ENCODE measurements at regions not wholly inside any gene's neighbourhood (a gene's known extent, or its start where the extent isn't known, plus 50 kb on each side); places are given as distances from the start of the nearest gene placed in this dataset.

DNA sequence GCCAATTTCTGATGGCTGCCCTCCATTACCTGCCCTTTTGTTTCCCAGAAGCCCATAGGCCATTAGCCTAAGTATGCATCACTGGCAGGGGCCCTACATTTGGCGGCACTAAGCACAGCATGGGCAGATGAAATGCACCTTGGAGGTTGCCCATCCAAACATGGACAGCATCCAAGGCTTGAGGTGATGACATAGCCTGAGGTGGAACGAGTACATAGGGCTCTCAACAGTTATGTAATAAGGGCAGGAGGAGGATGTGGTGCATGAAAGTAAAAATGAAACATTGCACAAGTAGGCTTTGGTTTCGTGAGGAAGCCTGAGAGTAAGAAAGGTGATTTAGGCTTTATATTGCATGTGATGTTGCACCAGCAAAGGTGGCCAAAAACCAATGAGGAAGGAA is 148.1 kb downstream of the FAM76B start:
- peak; percentile 91 for ATAC-seq (ENCODE audit: low read depth)
- peaks cover 0 to 3% (median 0%) of the 10 kb centered on the region in 3 donors for H3K9me3 ChIP-seq (ENCODE audit: control extremely low read depth in 1 of 3, control insufficient read depth in 2 of 3, insufficient read depth in 1 of 3, low read length in 2 of 3)
- H3K4me2 ChIP-seq (replicated peaks; ENCODE audit: low read depth, low read length, poor library complexity, severe bottlenecking), result peak overlapping the region; percentile 3
- H3K27ac ChIP-seq (ENCODE audit: low read length in 2 of 2), result peak overlapping the region in 1 of 2 donors; percentile 23
- intact Hi-C loops (cut with micrococcal nuclease), result loop anchor here (5.0 kb wide), 1 partner anchor 51 kb away; no protein-coding TSS in a partner anchor
- peak overlapping the region; percentile 55 for H2AFZ ChIP-seq (ENCODE audit: insufficient read depth, low read depth, low read length, poor library complexity, severe bottlenecking)
- WGBS (ENCODE audit: insufficient coverage), result 50% methylated on average over 2 of the region's 3 CpGs
- H3K4me3 ChIP-seq (ENCODE audit: control extremely low read depth in 1 of 5, extremely low read depth in 1 of 5, insufficient read depth in 1 of 5, low read depth in 2 of 5, low read length in 4 of 5), result peak overlapping the region in 1 of 5 experiments; percentile 8
- TF ChIP-seq, protein P1, sequence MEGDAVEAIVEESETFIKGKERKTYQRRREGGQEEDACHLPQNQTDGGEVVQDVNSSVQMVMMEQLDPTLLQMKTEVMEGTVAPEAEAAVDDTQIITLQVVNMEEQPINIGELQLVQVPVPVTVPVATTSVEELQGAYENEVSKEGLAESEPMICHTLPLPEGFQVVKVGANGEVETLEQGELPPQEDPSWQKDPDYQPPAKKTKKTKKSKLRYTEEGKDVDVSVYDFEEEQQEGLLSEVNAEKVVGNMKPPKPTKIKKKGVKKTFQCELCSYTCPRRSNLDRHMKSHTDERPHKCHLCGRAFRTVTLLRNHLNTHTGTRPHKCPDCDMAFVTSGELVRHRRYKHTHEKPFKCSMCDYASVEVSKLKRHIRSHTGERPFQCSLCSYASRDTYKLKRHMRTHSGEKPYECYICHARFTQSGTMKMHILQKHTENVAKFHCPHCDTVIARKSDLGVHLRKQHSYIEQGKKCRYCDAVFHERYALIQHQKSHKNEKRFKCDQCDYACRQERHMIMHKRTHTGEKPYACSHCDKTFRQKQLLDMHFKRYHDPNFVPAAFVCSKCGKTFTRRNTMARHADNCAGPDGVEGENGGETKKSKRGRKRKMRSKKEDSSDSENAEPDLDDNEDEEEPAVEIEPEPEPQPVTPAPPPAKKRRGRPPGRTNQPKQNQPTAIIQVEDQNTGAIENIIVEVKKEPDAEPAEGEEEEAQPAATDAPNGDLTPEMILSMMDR (IDR thresholded peaks at IDR 0.05), result no peak
- TF ChIP-seq EZH2 (IDR thresholded peaks at IDR 0.05; ENCODE audit: borderline replicate concordance, insufficient read depth, low read depth, low read length, poor library complexity, severe bottlenecking), result no peak
- Mint-ChIP-seq H3K9me3 (ENCODE audit: insufficient read depth) (no peaks in the 10 kb centered on the region), H3K4me3 (peak overlapping the region; percentile 5), H3K27me3 (no peaks in the 10 kb centered on the region), H3K4me1 (peaks cover 13% of the 10 kb centered on the region), H3K27ac (peak overlapping the region; percentile 79)
- ChIA-PET CTCF (interaction anchor here (0.8 to 1.2 kb wide), 2 partner anchors 59 to 64 kb away, joined by 3 to 4 read pairs; no protein-coding TSS in a partner anchor), POLR2A (no interaction called here)
- H3K36me3 ChIP-seq (replicated peaks in 1 of 2; ENCODE audit: control extremely low read depth in 1 of 2, control insufficient read depth in 1 of 2, extremely low read depth in 1 of 2, insufficient read depth in 2 of 2, low read length in 1 of 2), result no peaks in the 10 kb centered on the region
- H3K27me3 ChIP-seq (replicated peaks in 1 of 4; ENCODE audit: control extremely low read depth in 1 of 4, control insufficient read depth in 3 of 4, insufficient read depth in 4 of 4, low read length in 3 of 4), result no peaks in the 10 kb centered on the region
- peaks cover 10 to 11% of the 10 kb centered on the region in 2 donors for H3K4me1 ChIP-seq (ENCODE audit: control insufficient read depth in 2 of 2, insufficient read depth in 2 of 2, low read length in 2 of 2)
- no peaks in the 10 kb centered on the region for H4K20me1 ChIP-seq (ENCODE audit: control insufficient read depth, insufficient read depth, low read length, poor library complexity, severe bottlenecking)
- peak; percentile 66 for DNase-seq
- H3K79me2 ChIP-seq (ENCODE audit: control insufficient read depth, insufficient read depth, low read length), result no peaks in the 10 kb centered on the region
- no peak overlapping the region for H3K9ac ChIP-seq (ENCODE audit: low read length)

DNA sequence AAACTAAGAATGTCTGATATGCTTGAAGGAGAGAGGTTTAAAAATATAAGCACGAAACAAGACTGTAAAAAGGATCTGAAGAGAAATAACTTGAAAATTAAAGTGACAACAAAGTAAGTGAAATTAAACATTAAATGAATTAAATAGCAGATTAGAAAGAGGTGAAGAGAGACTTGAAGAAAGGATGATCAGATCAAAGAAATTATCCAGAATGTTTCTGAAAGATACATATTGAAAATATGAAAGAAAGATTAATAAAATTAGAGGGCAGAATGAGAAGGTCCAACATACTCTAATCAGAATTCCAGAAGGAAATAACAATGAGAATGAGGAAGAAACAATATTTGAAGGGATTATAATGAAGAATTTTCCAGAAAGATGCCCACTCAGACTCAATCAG is 151.1 kb downstream of the FAM76B start:
- WGBS (ENCODE audit: insufficient coverage), result no CpG with 5 or more reads among the region's 1 CpG
- H3K27ac Mint-ChIP-seq, result no peak overlapping the region
- ChIA-PET POLR2A (no interaction called here), CTCF (no interaction called here)
- intact Hi-C loops (cut with micrococcal nuclease), result no loop called here
- no peaks in the 10 kb centered on the region for H3K9me3 Mint-ChIP-seq (ENCODE audit: insufficient read depth)
- peaks cover 13% of the 10 kb centered on the region for H3K4me1 Mint-ChIP-seq
- DNase-seq, result no peak
- no peaks in the 10 kb centered on the region for H4K20me1 ChIP-seq (ENCODE audit: control insufficient read depth, insufficient read depth, low read length, poor library complexity, severe bottlenecking)
- no peak overlapping the region for H3K9ac ChIP-seq (ENCODE audit: low read length)
- H3K4me2 ChIP-seq (replicated peaks; ENCODE audit: low read depth, low read length, poor library complexity, severe bottlenecking), result no peak overlapping the region
- H3K9me3 ChIP-seq (ENCODE audit: control extremely low read depth in 1 of 3, control insufficient read depth in 2 of 3, insufficient read depth in 1 of 3, low read length in 2 of 3), result peaks cover 0 to 3% (median 0%) of the 10 kb centered on the region in 3 donors
- H3K27me3 Mint-ChIP-seq, result no peaks in the 10 kb centered on the region
- H3K4me3 ChIP-seq (ENCODE audit: control extremely low read depth in 1 of 5, extremely low read depth in 1 of 5, insufficient read depth in 1 of 5, low read depth in 2 of 5, low read length in 4 of 5), result no peak overlapping the region
- no peak for TF ChIP-seq EZH2 (IDR thresholded peaks at IDR 0.05; ENCODE audit: borderline replicate concordance, insufficient read depth, low read depth, low read length, poor library complexity, severe bottlenecking)
- TF ChIP-seq, protein P1 (IDR thresholded peaks at IDR 0.05), result no peak
- no peak for ATAC-seq (ENCODE audit: low read depth)
- H3K79me2 ChIP-seq (ENCODE audit: control insufficient read depth, insufficient read depth, low read length), result no peaks in the 10 kb centered on the region
- no peak overlapping the region for H3K27ac ChIP-seq (ENCODE audit: low read length in 2 of 2)
- H3K4me1 ChIP-seq (ENCODE audit: control insufficient read depth in 2 of 2, insufficient read depth in 2 of 2, low read length in 2 of 2), result peaks cover 10 to 11% of the 10 kb centered on the region in 2 donors
- H3K4me3 Mint-ChIP-seq, result no peak overlapping the region
- H3K27me3 ChIP-seq (replicated peaks in 1 of 4; ENCODE audit: control extremely low read depth in 1 of 4, control insufficient read depth in 3 of 4, insufficient read depth in 4 of 4, low read length in 3 of 4), result no peaks in the 10 kb centered on the region
- no peak overlapping the region for H2AFZ ChIP-seq (ENCODE audit: insufficient read depth, low read depth, low read length, poor library complexity, severe bottlenecking)
- H3K36me3 ChIP-seq (replicated peaks in 1 of 2; ENCODE audit: control extremely low read depth in 1 of 2, control insufficient read depth in 1 of 2, extremely low read depth in 1 of 2, insufficient read depth in 2 of 2, low read length in 1 of 2), result no peaks in the 10 kb centered on the region

Measured in B cell (primary cell).